HG02981 (cell line): ENCODE measurements at regions not wholly inside any gene's neighbourhood (a gene's known extent, or its start where the extent isn't known, plus 50 kb on each side); places are given as distances from the start of the nearest gene placed in this dataset.

Experiments
- ATAC-seq: cut with Tn5 transposase; IDR thresholded peaks from one replicate; pipeline ENCODE4 v1.9.1; 2021; ENCODE audit warnings: mild to moderate bottlenecking, moderate library complexity; ENCODE audit not compliant: unreplicated experiment

- no peak for ATAC-seq
Measured at GRCh38 chr11:105553025-105553424, 56.8 kb upstream of the GRIA4 start.

- ATAC-seq, result no peak
Measured at GRCh38 chr11:105548359-105548758, 61.5 kb upstream of the GRIA4 start.

GRCh38 chr11:105538588-105538987 is 71.3 kb upstream of the GRIA4 start:
- ATAC-seq, result no peak

GRCh38 chr11:105537531-105537930 is 72.3 kb upstream of the GRIA4 start:
- no peak for ATAC-seq

GRCh38 chr11:105524286-105524685 is 85.6 kb upstream of the GRIA4 start:
- ATAC-seq, result no peak

GRCh38 chr11:105520706-105521345 is 89.0 kb upstream of the GRIA4 start:
- no peak for ATAC-seq

GRCh38 chr11:105507496-105508254 is 102.2 kb upstream of the GRIA4 start:
- no peak for ATAC-seq

- ATAC-seq, result no peak
Measured at GRCh38 chr11:105492010-105492409, 117.9 kb upstream of the GRIA4 start.

- ATAC-seq, result no peak
Measured at GRCh38 chr11:105491394-105491793, 118.5 kb upstream of the GRIA4 start.

GRCh38 chr11:105490333-105490732 is 119.5 kb upstream of the GRIA4 start:
- ATAC-seq, result no peak

- ATAC-seq, result no peak
Measured at GRCh38 chr11:105489446-105489845, 120.4 kb upstream of the GRIA4 start.

GRCh38 chr11:105486929-105487328 is 122.9 kb upstream of the GRIA4 start:
- ATAC-seq, result no peak

GRCh38 chr11:105469931-105470330 is 139.9 kb upstream of the GRIA4 start:
- no peak for ATAC-seq

- ATAC-seq, result no peak
Measured at GRCh38 chr11:105468154-105468553, 141.7 kb upstream of the GRIA4 start.

GRCh38 chr11:105466582-105467228 is 143.2 kb upstream of the GRIA4 start:
- no peak for ATAC-seq

- ATAC-seq, result no peak
Measured at GRCh38 chr11:105458071-105458470, 151.8 kb upstream of the GRIA4 start.

GRCh38 chr11:105456950-105457349 is 152.9 kb upstream of the GRIA4 start:
- no peak for ATAC-seq

GRCh38 chr11:105449100-105449734 is 160.7 kb upstream of the GRIA4 start:
- ATAC-seq, result no peak

GRCh38 chr11:105448703-105449079 is 161.2 kb upstream of the GRIA4 start:
- no peak for ATAC-seq

- ATAC-seq, result no peak
Measured at GRCh38 chr11:105447936-105448702, 161.8 kb upstream of the GRIA4 start.

- ATAC-seq, result no peak
Measured at GRCh38 chr11:105443623-105444022, 166.2 kb upstream of the GRIA4 start.
